ENCODE measurements at regions not wholly inside any gene's neighbourhood (a gene's known extent, or its start where the extent isn't known, plus 50 kb on each side); places are given as distances from the start of the nearest gene placed in this dataset.
"Not testable (repeated sequence)": the region's sequence is repeated elsewhere in the genome, so short reads cannot be mapped to it uniquely, and the experiment has no call there.

- H3K4me3 ChIP-seq, result peak overlapping the region; percentile 48 to 59
- H3K36me3 ChIP-seq; H3K4me1 ChIP-seq; intact Hi-C loops (cut with DNase I); H3K27me3 ChIP-seq; H3K9me3 ChIP-seq; H3K27ac ChIP-seq: not testable (repeated sequence)
- DNase-seq (ENCODE audit: low spot score in 2 of 2), result peak; percentile 7 to 70
- TF ChIP-seq CTCF (IDR thresholded peaks at IDR 0.05), result peak in 1 of 3 experiments; percentile 15
These were observed 435.9 kb downstream of the SPATA31A1 start for GRCh38 chr9:39791356-39791755.

- DNase-seq (ENCODE audit: low spot score in 2 of 2), result peak in 1 of 2 donors; percentile 56
- H3K27ac ChIP-seq; H3K27me3 ChIP-seq; H3K4me1 ChIP-seq; H3K36me3 ChIP-seq; H3K9me3 ChIP-seq; intact Hi-C loops (cut with DNase I); H3K4me3 ChIP-seq: not testable (repeated sequence)
These were observed 442.5 kb downstream of the SPATA31A1 start for GRCh38 chr9:39797935-39798334.

- intact Hi-C loops (cut with DNase I); H3K36me3 ChIP-seq; H3K4me3 ChIP-seq; H3K27ac ChIP-seq; H3K9me3 ChIP-seq; H3K27me3 ChIP-seq; H3K4me1 ChIP-seq: not testable (repeated sequence)
- DNase-seq (ENCODE audit: low spot score in 2 of 2), result peak in 1 of 2 donors; percentile 52
These were observed 443.8 kb downstream of the SPATA31A1 start for GRCh38 chr9:39799252-39799651.

GRCh38 chr9:39802561-39802960 lies 447.1 kb downstream of the SPATA31A1 start:
- intact Hi-C loops (cut with DNase I); H3K27me3 ChIP-seq; H3K36me3 ChIP-seq; DNase-seq (ENCODE audit: low spot score in 2 of 2); H3K4me1 ChIP-seq; H3K27ac ChIP-seq; H3K9me3 ChIP-seq; H3K4me3 ChIP-seq: not testable (repeated sequence)

- peak in 1 of 2 donors; percentile 79 for DNase-seq (ENCODE audit: low spot score in 2 of 2)
- H3K9me3 ChIP-seq; H3K4me1 ChIP-seq; H3K27me3 ChIP-seq; intact Hi-C loops (cut with DNase I); H3K36me3 ChIP-seq: not testable (repeated sequence)
- H3K27ac ChIP-seq, result peak overlapping the region; percentile 66
- peak overlapping the region; percentile 65 to 78 for H3K4me3 ChIP-seq
These were observed 454.1 kb downstream of the SPATA31A1 start for GRCh38 chr9:39809401-39810226.

- H3K27ac ChIP-seq; intact Hi-C loops (cut with DNase I); DNase-seq (ENCODE audit: low spot score in 2 of 2); H3K9me3 ChIP-seq; H3K4me1 ChIP-seq; H3K36me3 ChIP-seq; H3K27me3 ChIP-seq; H3K4me3 ChIP-seq: not testable (repeated sequence)
These were observed 454.9 kb downstream of the SPATA31A1 start for GRCh38 chr9:39810401-39810800.

GRCh38 chr9:39811615-39812014 lies 456.1 kb downstream of the SPATA31A1 start:
- H3K4me1 ChIP-seq; DNase-seq (ENCODE audit: low spot score in 2 of 2); intact Hi-C loops (cut with DNase I); H3K9me3 ChIP-seq; H3K4me3 ChIP-seq; H3K27me3 ChIP-seq; H3K27ac ChIP-seq; H3K36me3 ChIP-seq: not testable (repeated sequence)

- H3K27ac ChIP-seq; intact Hi-C loops (cut with DNase I); DNase-seq (ENCODE audit: low spot score in 2 of 2); H3K27me3 ChIP-seq; H3K4me1 ChIP-seq; H3K4me3 ChIP-seq; H3K36me3 ChIP-seq; H3K9me3 ChIP-seq: not testable (repeated sequence)
These were observed 473.0 kb downstream of the SPATA31A1 start for GRCh38 chr9:39828457-39828856.

All from ascending aorta (tissue), 2 donors.